ENCODE measurements at regions not wholly inside any gene's neighbourhood (a gene's known extent, or its start where the extent isn't known, plus 50 kb on each side); places are given as distances from the start of the nearest gene placed in this dataset.

DNA sequence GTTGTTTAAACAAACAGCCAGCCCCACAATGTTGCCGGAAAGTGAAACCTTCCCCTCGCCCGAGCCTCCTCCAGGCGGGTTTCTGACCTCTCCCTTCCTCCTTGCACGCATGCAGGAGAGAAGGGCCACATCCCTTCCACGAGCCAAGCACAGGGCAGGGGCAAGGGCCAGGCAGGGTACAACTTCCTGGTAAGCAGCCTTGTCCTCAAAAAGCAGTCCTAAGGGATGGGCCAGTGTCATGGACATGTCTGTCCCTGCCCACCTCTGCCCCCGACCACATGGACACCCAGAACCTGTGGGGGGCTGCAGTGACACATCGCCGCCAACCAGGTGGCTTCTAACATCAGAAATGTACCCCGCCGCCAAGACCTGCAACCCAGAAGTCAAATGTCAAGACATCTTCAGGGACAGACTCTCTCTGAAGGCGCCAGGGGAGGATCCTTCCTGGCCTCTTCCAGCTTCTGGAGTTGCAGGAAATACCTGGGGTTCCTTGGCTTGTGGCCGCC lies 145.3 kb downstream of the CRYBB2 start:
- H3K4me3 ChIP-seq (ENCODE audit: low read depth, low read length): no peak overlapping the region
- DNase-seq (ENCODE audit: low read depth): no peak
- TF ChIP-seq, protein P1, sequence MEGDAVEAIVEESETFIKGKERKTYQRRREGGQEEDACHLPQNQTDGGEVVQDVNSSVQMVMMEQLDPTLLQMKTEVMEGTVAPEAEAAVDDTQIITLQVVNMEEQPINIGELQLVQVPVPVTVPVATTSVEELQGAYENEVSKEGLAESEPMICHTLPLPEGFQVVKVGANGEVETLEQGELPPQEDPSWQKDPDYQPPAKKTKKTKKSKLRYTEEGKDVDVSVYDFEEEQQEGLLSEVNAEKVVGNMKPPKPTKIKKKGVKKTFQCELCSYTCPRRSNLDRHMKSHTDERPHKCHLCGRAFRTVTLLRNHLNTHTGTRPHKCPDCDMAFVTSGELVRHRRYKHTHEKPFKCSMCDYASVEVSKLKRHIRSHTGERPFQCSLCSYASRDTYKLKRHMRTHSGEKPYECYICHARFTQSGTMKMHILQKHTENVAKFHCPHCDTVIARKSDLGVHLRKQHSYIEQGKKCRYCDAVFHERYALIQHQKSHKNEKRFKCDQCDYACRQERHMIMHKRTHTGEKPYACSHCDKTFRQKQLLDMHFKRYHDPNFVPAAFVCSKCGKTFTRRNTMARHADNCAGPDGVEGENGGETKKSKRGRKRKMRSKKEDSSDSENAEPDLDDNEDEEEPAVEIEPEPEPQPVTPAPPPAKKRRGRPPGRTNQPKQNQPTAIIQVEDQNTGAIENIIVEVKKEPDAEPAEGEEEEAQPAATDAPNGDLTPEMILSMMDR (conservative IDR thresholded peaks at IDR 0.05; ENCODE audit: low read depth, low read length): no peak

DNA sequence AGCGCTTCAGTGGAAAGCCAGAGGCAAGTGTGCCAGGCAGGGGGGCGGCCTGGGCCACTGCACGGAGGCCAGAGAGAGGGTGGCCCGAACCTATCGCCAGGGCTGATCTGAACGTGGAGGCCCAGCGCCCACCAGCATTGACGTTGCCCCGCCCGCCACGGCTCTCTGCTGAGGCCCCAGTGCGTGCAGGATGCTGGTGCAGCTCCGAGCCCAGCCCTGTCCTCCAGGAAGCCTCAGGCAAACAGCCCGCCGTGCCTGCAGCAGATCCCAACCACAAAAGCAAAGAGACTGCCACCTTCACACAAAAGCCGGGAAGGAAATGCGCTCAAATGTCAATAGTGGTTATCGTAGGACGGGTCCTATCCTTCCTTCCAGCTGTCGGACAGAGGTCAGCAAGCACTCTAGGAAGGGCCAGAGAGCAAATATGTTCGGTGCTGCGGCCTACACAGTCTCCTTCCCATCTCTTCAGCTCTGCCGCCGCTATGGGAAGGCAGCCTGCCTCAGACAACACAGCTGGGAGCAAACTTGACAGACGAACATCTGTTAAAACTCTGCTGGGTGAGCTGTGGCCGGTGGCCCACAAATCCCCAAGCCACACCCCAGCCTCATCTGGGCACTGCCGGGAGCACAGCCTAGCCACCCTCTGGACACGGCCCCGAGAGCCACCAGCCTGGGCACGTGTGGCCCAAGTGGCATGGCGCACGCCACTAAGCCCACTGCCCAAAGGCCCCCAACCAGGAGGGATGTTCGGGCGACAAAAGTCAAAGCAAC lies 146.2 kb downstream of the CRYBB2 start:
- H3K4me3 ChIP-seq (ENCODE audit: low read depth, low read length): no peak overlapping the region
- TF ChIP-seq, protein P1 (conservative IDR thresholded peaks at IDR 0.05; ENCODE audit: low read depth, low read length): no peak
- no peak for DNase-seq (ENCODE audit: low read depth)

DNA sequence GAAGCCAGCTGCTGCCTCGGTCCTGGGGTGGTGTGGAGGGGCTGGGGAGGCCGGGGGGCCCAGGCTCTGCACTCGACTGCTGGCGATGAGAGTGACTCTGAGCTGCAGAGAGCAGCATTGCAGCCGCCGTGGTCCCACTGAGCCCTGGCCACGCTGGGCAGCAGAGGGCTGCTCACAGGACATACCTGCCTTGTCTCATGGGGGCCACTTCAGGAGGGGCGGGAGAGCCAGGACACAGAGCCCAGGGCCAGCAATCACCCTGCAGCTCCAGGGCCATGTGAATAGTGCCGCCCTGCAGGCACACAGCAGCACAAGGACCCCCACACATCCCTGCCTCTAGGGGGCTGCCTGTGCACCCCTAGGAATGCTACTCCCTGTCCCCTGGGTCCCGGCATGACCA lies 147.0 kb downstream of the CRYBB2 start:
- no peak overlapping the region for H3K4me3 ChIP-seq (ENCODE audit: low read depth, low read length)
- TF ChIP-seq, protein P1 (conservative IDR thresholded peaks at IDR 0.05; ENCODE audit: low read depth, low read length): no peak
- no peak for DNase-seq (ENCODE audit: low read depth)

DNA sequence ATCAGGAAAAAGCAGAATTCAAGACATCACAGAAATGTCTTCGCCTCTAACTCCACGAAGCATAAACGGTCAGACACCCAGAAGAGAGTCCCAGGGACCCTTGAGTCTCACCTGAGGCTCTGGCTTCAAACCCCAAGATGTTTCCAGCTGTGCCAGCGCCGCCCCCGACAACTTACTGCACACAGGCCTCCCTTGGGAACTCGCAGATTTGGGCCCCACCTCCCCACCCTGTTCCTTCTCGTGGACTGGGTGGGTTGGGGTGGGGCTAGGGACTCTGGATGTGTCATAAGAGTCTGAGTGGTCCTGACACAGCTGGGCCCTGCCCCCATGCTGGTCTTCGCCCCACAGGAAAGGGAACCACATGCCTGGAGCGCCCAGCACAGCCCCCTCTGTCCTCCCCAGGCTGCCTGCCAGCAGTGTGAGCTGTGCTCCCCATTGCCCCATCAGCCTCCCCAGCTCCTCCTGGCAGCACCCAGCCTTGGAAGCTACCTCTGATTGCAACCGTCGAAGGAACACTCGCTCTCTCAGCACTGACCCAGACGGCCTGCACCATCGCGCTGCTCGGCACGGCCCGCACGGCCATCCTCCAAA lies 147.5 kb downstream of the CRYBB2 start:
- no peak overlapping the region for H3K4me3 ChIP-seq (ENCODE audit: low read depth, low read length)
- no peak for DNase-seq (ENCODE audit: low read depth)
- TF ChIP-seq, protein P1 (conservative IDR thresholded peaks at IDR 0.05; ENCODE audit: low read depth, low read length): no peak

DNA sequence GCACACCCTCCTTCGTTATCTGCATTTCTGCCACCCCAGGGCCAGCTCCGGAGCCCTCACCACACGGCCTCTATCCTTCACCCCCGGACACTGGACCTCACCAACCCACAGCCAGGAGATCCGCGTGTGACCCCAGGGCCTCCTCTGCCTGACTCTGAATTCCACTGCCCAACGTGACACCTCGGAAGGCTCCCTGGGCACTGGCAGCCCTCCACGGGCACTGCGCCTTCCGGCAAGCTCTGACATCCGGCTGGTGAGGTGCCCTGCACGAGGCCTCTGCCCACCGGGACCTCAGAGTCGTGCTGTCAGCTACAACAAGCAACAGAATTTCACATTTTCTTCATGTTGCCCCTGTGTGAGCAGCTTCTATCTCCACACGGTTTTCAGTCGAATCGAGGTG lies 148.3 kb downstream of the CRYBB2 start:
- no peak for DNase-seq (ENCODE audit: low read depth)
- H3K4me3 ChIP-seq (ENCODE audit: low read depth, low read length): no peak overlapping the region
- TF ChIP-seq, protein P1 (conservative IDR thresholded peaks at IDR 0.05; ENCODE audit: low read depth, low read length): no peak

DNA sequence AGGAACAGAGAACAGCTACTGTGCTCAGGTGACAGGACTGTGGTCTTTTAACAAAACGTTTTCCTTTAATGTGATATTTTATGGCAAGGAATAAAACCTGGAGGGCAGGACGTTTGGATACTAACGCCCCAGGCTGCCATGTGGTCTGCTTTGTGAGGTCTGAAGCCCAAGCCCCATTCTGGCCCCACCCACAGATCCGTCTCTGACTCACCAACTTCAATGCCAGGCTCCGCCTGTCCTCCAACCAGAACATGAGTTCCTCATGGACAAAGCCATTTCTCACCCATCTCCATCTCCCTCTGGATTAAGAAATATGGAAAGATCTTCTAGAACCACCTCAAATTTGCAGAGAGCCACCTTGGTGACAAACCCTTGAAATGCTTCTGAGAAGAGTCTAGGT lies 148.8 kb downstream of the CRYBB2 start:
- TF ChIP-seq, protein P1 (conservative IDR thresholded peaks at IDR 0.05; ENCODE audit: low read depth, low read length): no peak
- no peak overlapping the region for H3K4me3 ChIP-seq (ENCODE audit: low read depth, low read length)
- peak; percentile 58 for DNase-seq (ENCODE audit: low read depth)
